Inferior parietal cortex (tissue), 1 donor: ENCODE measurements at regions not wholly inside any gene's neighbourhood (a gene's known extent, or its start where the extent isn't known, plus 50 kb on each side); places are given as distances from the start of the nearest gene placed in this dataset.
"Not testable (repeated sequence)": the region's sequence is repeated elsewhere in the genome, so short reads cannot be mapped to it uniquely, and the experiment has no call there.

Source experiments
- DNase-seq: peaks from one replicate; pipeline ENCODE4 v3.0.0-alpha.2; 2016; ENCODE audit errors: extremely low spot score

DNA sequence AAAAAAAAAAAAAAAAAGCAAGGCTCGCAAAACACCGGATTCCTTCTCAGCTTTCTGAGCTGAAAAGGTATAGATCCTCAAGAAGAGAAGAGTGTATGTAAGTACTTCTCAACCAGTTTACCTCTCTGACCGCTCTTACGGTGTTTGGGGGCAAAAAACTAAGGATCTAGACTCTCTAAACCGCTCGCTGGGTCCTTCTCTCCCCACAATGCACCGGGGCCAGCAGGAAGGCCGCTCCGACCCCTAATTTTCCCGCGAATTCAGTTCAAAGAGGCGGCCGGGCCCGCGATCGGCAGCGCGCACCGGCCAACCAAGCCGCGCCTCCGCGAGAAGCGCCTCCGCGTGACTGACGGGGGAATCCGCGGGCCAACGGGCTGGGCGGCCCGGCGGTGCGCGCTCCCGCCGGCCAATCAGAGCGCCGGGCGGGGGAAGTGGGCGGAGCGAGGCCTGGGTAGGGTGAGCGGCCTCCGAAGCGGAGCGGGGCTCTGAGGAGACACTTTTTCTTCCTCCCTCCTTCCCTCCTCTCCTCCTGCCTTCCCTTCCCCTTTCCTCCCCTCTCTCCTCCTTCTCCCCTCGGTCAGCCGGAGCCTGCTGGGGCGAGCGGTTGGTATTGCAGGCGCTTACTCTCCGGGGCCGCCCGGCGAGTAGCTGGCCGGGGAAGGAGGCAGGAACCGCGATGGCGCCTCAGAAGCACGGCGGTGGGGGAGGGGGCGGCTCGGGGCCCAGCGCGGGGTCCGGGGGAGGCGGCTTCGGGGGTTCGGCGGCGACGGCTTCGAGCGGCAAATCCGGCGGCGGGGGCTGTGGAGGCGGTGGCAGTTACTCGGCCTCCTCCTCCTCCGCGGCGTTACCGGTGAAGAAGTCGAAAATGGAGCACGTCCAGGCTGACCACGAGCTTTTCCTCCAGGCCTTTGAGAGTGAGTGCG lies 93.0 kb downstream of the CRLF3 start:
- DNase-seq = peak; percentile 63

DNA sequence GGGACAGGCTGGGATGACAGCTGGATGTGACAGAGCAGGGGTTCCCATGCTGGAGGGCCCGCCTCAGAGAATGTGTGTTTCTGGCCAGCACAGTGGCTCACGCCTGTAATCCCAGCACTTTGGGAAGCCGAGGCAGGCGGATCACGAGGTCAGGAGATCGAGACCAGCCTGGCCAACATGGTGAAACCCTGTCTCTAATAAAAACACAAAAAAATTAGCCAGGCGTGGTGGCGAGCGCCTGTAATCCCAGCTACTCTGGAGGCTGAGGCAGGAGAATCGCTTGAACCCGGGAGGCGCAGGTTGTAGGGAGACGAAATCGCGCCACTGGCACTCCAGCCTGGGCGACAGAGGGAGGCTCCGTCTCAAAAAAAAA lies 93.7 kb downstream of the CRLF3 start:
- not testable (repeated sequence) for DNase-seq

DNA sequence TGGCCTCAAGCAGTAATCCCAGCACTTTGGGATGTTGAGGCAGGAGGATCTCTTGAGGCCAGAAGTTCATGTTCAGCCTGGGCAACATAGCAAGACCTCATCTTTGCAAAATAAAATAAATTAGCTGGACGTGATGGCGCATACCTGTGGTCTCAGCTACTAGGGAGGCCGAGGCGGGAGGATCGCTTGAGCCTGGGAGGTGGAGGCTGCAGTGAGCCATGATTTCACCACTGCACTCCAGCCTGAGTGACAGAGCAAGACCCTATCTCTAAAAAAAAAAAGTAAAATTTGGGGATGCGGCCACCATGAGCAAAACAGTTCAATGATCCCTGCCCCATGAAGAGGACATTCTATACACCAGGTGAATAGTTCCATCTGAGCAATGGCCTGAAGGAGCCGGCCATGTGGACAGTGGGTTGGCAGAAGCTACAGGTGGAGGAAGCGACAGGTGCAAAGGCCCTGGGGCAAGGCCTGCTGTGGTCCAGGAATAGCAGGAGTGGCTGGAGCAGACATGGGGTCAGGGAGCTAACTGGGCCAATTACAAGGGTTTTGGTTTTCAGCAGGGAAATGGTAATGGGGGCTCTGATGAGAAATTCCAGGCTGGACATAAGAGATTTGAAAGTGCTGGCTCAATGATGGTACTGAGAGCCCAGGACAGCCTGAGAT lies 94.2 kb downstream of the CRLF3 start:
- not testable (repeated sequence) for DNase-seq

DNA sequence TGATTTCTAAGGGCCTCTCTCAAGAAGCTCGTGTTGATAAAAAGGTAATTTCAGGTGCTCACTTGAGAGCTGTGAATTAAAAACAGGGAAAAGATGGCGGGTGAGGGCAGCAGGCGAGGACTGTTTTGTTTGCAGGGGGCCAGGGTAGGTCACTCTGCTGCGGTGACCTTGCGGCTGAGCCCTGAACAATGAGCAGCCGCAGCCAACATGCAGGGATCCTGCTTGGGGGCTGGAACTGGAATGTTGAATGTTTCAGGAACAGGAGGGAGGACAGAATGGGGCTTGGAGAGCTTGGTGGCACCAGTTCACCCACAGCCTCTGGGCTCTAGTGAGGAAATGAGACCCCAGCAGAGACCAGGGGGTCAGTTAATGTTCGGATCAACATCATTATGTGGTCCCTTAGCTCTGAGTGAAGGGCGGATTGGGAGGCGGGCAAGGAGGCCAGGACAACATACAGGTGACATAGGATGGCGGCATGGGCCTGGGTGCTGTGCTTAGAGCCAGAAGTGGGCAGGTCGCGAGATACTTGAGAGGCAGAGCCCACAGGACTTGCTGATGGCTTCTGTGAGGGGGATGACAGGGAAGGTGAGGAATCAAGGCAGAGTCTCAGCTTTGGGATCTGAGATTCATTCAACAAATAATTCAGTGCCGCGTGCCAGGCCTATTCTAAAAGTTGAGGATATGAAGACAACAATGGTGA lies 94.9 kb downstream of the CRLF3 start:
- not testable (repeated sequence) for DNase-seq

DNA sequence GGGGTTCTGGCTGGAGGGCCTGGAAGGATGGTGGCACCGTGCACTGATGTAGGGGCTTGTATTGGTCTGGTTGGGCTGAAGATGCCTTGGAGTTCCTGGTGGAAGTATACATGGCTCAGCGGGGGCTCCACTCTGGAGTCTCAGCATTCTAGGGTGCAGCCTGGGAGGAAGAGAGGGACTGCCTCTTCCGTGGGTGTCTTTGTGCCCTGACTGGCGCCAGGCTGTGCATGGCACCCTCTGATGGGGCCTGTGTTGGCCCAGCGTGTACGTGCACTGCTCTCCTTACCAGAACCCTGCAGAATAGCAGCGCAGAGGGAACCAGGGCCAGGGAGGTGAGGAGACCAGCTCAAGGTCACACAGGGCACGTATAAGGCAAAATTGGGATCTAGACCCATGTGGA lies 97.0 kb downstream of the CRLF3 start:
- not testable (repeated sequence) for DNase-seq

DNA sequence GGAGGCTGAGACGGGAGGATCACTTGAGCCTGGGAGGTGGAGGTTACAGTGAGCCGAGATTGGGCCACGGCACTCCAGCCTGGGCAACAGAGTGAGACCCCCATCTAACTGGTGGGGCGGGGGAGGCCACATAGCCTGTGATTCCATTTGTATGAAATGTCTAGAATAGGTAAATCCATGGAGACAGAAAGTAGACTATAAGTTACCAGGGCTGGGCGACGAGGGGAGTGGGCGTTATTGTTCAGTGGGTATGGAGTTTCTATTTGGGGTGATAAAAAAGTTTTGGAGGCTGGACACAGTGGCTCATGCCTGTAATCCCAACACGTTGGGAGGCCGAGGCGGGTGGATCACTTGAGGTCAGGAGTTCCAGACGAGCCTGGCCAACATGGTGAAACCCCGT lies 97.8 kb downstream of the CRLF3 start:
- not testable (repeated sequence) for DNase-seq

DNA sequence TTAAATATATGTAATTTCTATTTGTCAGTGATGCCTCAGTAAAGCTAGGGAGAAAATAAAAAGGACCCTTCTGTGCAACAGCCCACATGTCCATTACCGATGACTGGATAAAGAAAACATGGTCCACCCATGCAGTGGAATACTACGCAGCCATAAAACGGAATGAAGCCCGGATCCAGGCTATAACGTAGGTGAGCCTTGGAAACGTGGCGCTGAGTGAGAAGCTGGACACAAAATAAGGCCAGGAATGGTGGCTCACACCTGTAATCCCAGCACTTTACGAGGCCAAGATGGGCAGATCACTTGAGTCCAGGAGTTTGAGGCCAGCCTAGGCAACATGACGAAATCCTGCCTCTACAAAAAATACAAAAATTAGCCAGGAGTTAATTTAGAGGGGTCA lies 98.2 kb downstream of the CRLF3 start:
- DNase-seq = not testable (repeated sequence)

DNA sequence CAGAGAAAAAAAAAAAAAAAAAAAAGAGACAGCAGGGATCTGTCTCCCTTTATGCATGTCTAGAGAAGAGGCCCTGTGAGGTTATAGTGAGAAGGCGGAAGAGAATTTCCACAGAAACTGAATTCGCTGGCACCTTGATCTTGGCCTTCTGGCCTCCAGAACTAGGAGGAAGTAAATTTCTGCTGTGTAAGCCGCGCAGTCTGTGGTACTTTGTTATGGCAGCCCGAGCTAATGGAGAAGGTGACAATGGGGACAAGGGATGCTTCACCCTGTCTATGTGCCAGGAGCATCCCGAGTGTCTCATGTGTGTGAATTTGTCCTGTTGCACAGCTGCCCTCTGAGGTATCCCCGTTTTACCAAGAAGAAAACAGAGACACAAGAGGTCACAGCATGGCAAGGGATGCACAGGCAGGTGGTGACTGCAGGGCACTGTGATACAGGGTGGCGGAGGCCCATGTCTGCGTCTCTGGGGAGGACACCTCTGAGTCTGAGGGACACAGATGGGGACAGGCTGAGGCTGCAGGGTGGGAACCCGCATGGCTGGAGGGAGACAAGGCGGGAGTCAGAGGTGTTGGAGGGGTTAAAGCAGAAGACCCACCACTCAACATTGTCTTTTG lies 100.3 kb downstream of the CRLF3 start:
- DNase-seq = not testable (repeated sequence)

DNA sequence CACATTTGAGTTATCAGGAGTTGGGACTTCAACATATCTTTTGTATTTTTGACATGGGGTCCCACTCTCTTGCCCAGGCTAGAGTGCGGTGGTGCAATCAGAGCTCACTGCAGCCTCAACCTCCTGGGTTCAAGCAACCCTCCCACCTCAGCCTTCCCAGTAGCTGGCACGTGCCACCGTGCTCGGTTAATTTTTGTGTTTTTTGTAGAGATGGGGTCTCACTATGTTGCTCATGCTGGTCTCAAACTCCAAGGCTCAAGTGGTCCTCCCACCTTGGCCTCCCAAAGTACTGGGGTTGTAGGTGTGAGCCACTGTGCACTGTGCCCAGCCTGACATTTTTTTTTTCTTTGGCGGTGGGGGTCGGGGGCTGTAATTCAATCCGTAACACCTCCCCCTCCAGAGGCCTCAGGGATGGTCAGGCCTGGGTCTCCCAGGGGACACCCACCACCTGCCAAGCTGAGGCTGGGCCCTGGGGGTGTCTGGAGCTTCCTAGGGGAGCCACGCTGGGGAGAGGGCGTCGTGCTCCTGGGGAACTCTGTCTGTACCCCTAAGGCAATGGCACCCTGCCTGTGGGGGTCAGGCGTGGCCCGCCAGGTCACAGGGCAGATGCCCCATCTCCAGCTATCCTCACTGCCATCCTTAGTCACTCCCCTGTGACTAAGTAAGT lies 102.2 kb downstream of the CRLF3 start:
- DNase-seq = not testable (repeated sequence)

DNA sequence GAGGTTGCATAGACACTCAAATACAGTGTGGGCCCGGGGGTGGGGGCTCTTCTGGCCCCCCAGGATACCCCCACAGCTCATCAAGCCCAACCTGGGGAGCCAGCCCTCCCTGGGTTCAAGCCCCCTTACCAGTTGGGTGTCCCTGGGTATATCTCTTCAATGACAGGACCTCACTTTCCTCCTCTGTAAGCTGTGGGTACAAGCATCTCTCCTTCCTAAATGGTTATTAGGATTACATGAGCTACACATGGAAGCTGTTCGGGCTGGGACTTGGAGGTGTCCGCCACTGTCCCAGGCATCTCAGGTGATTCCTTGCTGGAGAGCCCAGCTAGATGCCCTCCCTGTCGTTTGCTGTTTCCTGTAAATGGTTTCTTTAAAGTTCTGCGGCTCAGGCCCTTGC lies 103.5 kb downstream of the CRLF3 start:
- not testable (repeated sequence) for DNase-seq

DNA sequence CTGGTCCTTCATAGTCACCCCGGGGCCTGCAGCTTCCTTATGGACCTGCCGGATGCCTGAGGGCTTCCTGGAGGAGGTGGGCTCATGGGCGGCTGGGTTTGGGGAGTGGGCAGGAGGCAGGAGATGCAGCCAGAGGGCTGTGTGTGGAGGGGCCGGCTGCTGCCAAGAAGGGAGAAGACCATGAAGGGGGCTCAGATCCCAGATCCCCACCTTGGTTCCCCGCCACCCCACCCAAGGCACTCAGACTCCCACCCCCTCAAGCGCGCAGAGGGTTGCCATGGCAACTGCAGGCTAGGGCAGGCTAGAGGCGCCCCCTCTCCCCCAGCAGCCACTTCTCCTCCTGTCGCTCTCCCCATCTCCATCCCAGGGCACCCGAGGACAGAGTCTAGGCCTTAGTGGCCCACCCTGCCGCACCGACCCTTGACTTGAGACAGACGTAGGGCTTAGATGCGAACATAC lies 104.5 kb downstream of the CRLF3 start:
- DNase-seq = no peak

DNA sequence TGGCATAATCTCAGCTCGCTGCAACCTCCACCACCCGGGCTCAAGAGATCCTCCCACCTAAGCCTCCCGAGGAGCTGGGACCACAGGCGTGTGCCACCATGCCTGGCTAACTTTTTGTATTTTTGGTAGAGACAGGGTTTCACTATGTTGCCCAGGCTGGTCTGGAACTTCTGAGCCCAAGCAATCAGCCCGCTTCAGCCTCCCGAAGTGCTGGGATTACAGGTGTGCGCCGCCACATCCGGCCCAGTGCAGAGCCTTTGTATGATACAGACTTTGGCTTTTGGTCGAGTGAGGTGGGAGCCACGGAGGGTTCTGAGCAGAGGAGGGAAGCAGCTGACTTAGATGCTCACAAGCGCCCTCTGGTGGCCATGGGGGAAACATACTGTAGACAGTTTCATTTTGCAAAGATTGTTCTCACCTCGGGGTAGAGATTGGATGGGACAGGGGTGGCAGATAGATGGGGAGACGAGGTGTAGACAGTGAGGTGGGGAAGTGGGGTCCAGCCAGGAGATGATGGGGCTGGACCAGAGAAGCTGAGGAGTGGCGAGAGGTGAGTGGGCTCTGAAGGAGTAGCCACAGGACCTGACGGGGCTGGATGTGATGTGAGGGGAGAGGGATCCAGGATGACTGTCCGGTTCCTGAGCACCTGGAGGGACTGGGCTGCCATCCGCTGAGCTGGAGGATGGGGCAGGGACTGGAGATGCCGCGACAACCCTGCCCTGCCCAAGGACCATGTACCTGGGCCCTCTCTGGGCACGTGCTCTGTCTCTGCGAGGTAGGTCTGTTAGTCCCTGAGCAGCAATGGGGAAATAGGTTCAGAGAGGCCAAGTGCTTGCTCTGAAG lies 105.1 kb downstream of the CRLF3 start:
- DNase-seq = peak; percentile 69

DNA sequence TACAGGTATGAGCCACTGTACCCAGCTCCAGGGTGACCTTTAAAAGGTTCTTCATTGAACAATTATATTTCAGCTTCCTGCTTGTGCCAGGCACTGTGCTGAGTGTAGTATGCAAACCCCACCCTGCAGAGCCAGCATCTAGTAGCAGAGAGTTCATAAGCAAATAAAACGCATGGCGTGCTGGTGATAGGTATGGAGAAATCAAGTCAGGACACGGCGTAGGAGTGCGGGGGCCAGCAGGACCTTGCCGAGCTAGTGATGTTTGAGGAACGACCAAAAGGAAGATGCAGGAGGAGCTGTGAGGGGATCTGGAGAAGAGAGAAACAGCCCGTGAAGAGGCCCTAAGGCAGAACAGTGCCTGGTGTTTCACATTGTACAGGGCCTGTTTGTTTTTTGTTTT lies 105.8 kb downstream of the CRLF3 start:
- not testable (repeated sequence) for DNase-seq

DNA sequence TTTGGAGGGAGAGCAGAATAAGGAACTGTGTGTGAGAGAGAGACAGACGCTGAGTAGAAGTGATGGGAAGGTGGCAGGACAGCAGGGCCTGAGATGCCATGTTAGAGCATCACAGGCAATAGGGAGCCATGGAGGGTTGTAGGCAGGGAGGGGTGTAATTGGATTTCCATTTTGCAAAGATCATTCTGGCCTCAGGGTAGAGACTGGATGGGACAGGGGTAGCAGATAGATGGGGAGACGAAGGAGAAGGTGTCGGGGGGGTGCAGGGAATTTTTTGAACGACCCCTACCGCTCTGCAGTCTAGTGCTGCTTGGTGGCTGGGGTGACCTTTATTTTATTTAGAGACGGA lies 106.4 kb downstream of the CRLF3 start:
- DNase-seq = not testable (repeated sequence)

DNA sequence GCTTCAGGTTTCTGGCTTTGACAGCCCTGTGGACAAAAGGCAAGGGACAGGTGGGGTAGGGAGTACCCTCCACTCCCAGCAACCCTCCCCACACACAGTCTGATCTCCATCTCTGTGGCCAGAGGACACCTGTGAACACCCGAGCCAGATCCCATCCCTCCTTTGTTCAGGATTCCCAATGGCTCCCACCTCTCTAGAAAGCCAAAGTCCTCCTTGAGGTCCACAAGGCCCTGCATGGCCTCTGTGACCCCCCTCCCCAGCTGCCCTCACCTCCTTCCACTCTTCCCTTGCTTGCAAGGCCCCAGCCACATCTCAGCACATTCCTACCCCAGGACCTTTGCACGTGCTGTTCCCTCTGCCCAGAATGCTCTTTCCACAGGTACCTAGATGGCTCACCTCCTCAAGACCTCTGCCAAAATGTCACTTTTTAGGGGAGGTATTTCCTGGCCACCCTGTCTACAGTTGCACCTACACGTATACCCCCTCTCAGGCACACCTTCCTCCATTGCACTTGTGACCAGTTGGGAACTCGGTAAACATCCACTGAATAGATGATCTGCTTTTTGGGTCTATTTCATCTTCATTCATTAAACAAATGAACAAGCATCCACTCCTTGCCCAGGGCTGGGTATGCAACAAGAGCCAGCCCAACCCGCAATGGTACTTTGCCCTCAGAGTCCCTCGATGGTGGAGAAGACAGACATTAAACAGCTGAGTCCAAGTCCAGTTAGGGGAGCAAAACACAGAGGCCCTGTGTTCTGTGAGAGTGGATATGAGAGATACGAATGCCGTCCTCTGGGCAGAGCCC lies 107.0 kb downstream of the CRLF3 start:
- no peak for DNase-seq

DNA sequence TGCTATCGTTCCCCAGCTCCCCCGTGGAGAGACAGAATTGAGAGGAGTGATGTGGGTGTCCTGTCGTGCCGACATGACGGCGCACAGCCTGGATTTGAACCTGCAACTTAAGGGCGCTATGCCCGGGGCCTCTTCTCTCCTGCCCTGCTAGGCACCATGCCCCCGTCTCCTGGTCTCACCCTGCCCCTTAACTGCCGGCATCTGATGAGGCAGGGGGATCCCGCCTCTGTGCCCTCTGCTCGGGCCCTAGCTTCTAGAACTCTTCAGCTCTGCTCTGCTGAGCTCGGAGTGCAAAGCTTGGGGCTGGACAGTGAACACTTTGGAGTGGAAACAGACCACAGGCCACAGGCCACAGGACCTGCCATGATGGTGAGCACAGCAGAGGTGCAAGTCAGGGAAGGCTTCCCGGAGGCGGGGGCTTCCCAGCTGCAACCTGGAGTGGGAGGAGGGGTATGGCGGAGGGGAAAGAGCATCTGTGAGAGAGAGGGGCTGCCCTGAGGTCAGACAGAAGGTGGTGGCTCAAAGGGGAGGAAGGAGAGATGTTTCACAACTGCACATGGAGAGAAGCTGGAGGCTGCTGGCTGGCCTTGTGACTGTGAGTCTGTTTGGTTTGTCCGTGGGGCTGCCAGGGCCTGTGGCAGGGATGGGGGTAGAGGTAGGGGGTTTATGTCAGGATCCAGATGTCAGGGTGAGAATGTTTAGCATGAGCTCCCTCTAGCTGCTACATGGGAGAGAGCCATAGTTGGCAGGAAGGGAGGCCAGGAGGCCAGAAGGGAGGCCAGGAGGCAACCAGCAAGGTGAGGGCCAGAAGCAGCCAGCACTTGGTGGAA lies 107.8 kb downstream of the CRLF3 start:
- DNase-seq = no peak

DNA sequence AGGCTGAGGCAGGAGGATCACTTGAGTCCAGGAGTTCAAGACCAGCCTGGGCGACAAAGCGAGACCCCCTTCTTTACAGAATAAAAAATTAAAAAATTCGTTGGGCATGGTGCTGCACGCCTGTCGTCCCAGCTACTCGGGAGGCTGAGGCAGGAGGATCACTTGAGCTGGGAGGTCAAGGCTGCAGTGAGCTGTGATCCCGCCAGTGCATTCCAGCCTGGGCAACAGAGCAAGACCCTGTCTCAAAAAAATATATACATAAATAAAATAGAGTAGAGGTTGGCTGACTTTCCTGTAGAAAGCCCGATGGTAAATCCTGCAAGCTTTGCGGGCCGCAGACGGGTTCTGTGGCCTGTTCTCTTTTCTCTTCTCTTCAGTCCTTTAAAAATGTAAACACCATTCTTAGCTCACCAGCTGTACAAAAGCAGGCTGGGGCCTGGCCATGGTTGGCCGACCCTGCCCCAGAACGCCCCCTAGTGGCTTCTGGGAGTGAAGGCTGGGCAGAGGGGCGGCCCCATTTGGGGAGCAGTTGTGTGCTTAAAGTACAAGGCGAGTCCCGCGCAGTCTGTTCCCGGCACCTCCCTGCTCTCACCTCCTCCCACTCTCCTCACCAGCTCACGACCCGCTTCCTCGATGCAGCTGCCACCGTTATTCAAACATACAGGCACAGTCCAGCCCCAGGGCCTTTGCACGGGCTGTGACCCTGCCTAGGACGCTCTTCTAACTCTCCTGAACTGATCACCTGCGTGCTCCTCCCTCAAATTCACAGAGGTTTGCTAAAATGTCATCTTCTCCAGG lies 109.5 kb downstream of the CRLF3 start:
- not testable (repeated sequence) for DNase-seq

DNA sequence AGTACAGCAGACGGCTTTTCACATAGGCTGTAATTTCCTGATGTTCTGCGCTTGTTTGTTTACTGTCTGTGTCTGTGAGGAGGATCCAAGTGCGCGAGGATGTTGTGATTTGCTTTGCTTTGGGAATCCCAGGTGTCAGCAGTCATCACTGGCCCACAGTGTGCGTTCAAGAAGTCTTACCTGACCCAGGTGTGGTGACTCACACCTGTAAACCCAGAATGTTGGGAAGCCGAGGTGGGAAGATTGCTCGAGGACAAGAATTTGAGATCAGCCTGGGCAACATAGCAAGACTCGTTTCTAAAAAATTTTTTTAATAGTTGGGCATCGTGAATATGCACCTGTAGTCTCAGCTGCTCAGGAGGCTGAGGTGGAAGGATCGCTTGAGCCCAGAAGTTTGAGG lies 110.7 kb downstream of the CRLF3 start:
- not testable (repeated sequence) for DNase-seq
